GM12872 (cell line): ENCODE measurements at regions not wholly inside any gene's neighbourhood (a gene's known extent, or its start where the extent isn't known, plus 50 kb on each side); places are given as distances from the start of the nearest gene placed in this dataset.

ENCODE experiments used
- TF ChIP-seq, protein P1 (sequence below): IDR thresholded peaks from 3 replicates; pipeline ENCODE4 v1.5.1; 2011; ENCODE audit warnings: low read depth, mild to moderate bottlenecking, low read length, moderate library complexity; ENCODE audit not compliant: insufficient read depth

- TF ChIP-seq, protein P1, sequence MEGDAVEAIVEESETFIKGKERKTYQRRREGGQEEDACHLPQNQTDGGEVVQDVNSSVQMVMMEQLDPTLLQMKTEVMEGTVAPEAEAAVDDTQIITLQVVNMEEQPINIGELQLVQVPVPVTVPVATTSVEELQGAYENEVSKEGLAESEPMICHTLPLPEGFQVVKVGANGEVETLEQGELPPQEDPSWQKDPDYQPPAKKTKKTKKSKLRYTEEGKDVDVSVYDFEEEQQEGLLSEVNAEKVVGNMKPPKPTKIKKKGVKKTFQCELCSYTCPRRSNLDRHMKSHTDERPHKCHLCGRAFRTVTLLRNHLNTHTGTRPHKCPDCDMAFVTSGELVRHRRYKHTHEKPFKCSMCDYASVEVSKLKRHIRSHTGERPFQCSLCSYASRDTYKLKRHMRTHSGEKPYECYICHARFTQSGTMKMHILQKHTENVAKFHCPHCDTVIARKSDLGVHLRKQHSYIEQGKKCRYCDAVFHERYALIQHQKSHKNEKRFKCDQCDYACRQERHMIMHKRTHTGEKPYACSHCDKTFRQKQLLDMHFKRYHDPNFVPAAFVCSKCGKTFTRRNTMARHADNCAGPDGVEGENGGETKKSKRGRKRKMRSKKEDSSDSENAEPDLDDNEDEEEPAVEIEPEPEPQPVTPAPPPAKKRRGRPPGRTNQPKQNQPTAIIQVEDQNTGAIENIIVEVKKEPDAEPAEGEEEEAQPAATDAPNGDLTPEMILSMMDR, result peak; percentile 33; the same call in 2 of the 3 replicates
These were observed 1503.0 kb downstream of the KCNT2 start for GRCh38 chr1:195105281-195105680.

- TF ChIP-seq, protein P1, result no peak
These were observed 1510.9 kb downstream of the KCNT2 start for GRCh38 chr1:195097316-195097715.

- TF ChIP-seq, protein P1, result no peak
These were observed 1512.2 kb downstream of the KCNT2 start for GRCh38 chr1:195096051-195096521.

DNA sequence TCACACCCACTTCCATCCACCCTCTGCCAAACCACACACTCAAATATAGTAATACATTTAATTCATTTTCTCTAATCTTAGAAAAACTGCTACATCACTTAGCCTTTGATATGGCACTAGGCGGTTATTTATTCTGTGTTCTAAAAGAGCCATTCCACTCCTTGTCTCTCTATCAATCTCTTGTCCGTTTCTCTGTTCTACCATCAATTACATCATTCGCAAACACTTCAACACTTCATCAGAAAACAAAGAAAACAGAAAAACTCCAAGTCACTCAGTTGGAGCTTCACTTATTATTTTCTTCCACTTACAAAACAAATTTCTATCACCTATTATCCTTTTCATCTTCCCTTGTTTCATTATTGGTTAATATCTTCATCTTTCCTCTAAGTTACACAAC lies 1523.0 kb downstream of the KCNT2 start:
- TF ChIP-seq, protein P1, result no peak

DNA sequence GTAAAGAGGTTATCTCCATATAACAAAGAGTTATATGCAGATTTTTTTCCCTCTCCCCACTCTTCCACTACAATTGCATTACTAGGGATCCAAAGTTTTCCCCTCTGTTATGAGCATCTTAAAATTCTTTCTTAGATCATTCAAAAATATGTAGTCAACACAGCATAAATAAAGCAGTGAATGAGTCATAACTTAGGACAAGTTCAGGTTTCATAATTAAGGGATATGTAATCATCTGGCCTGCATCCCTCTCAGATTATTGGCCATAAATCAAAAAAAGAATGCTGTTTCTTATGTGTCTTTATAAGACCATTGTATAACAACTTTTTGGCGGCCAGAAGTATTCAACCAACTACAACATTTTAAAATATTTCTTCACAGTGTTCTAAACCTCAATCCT lies 1526.1 kb downstream of the KCNT2 start:
- TF ChIP-seq, protein P1, result no peak

- TF ChIP-seq, protein P1, result no peak
These were observed 1531.6 kb downstream of the KCNT2 start for GRCh38 chr1:195076682-195077081.

- TF ChIP-seq, protein P1, result no peak
These were observed 1532.3 kb downstream of the KCNT2 start for GRCh38 chr1:195075973-195076372.

GRCh38 chr1:195071461-195071860 lies 1536.8 kb downstream of the KCNT2 start:
- TF ChIP-seq, protein P1, result no peak
